Putamen (tissue), 1 donor: ENCODE measurements at regions not wholly inside any gene's neighbourhood (a gene's known extent, or its start where the extent isn't known, plus 50 kb on each side); places are given as distances from the start of the nearest gene placed in this dataset.
"Not testable (repeated sequence)": the region's sequence is repeated elsewhere in the genome, so short reads cannot be mapped to it uniquely, and the experiment has no call there.

Experiments
- DNase-seq: peaks from one replicate; pipeline ENCODE4 v3.0.0-alpha.2; 2016; ENCODE audit warnings: low spot score

DNA sequence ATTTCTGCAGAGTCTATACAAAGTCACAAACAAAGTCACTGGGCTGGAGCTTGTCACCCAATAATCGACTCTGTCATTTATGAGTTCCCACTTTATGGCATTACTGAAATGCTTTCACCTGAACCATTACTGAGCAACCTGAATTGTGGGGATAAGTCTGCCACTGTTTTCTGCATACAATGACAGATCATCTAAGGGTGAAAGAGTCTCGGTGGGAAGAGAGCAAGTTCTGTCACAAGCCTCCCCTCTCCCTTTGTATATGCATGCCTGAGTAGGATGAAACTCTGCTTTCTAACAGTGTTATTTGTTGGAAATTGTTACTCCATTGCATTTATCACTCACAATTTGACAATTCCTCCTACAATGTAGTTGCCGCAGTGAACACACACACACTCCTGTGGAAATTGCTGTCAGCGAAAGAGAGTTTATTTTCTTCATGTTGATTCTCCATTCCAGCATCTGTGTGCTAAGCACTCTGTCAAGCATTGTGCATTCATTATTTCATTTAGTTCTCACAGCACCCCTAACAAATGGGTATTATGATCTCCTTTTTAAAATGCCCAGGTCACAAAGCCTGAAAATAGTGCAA lies 1732.4 kb upstream of the CDH6 start:
- DNase-seq: no peak

DNA sequence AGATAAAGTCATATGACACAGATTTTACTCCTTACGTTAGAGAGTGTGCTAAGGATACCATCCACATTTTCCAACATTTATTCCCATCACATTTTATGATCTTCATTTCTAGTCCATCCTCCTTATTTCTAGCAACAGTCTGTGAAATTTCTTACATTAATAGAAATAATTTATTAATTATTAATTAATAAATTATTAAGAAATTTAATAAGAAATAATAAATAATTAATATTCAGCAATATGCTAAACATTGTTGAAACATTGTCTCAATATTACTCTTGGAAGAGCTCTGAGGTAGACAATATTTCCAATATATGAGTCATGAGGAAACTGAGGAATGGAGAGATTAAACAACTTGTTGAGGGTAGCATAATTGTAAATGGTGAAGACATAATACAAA lies 1742.5 kb upstream of the CDH6 start:
- not testable (repeated sequence) for DNase-seq

GRCh38 chr5:29414681-29415080 lies 1778.8 kb upstream of the CDH6 start:
- no peak for DNase-seq

- no peak for DNase-seq
Observed at GRCh38 chr5:29412979-29413378, 1780.5 kb upstream of the CDH6 start.

DNA sequence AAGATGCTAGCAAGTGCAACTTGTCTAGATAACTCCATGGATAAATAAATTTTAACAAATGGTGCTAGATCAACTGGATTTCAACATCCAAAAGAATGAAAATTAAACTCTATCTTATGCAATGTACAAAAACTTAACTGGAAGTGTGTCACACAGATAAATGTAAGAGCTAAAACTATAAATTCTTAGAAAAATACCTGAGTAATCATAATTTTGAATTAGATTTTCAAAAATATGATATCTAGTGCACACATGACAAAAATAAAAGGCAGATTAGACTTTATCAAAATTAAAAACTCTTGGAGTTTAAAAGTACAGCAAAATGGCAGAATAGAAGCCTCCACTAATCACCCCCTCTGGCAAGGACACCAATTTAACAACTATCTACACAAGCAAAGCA lies 1791.2 kb upstream of the CDH6 start:
- DNase-seq: no peak

DNA sequence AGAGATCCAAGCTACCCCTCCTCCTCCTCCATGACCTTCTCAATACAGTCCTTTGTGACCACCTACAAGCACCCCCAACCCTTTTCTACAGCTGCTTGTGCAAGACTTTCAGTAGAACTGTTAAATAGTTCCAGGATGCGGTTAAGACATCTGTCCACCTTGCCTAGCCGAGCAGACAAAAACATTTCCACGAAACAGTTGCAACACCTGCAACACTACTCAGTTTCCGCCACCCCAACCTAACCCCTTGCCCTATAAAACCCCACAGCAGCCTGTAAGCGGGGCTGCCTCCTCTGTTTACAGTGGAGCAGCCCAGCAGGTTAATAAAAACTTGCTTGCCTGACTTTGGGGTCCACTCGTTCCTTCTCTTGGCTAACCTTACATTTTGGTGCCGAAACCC lies 1803.5 kb upstream of the CDH6 start:
- DNase-seq: no peak

DNA sequence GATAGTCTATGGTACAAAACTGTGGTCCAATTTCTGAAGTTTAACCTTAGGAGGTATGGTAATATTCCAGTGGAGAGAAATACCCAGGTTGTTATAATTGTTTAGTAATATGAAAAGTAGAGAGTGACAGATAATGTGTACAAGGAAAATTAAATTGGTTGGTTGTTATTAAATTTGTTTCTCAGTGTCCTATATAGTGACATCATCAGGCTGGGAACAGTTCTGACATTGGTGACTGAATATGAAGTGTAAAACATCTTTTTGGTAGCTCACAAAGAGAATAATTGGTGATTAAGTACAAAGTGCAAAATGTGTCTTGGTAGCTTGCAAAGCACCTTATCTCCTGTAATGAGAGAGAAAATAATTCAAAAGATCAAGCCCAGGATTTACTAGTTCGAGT lies 1806.1 kb upstream of the CDH6 start:
- no peak for DNase-seq

DNA sequence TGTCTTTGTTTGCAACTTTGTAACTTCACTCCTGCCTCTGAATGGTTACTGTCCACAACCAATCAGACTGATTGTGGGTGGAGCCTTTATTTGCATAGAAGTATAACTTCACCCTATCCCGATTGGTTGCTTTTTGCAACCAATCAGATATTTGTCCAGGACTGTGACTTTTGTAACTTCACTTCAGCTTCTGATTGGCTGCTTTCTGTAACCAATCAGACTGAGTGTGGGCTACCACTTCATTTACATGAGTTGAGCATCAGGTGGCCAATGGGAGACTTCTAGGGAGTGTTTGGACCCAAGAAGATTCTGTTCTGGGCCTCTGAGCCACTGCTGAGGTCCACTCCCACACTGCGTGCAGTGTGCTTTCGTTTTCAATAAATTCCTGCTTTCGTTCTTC lies 1810.7 kb upstream of the CDH6 start:
- DNase-seq: no peak

DNA sequence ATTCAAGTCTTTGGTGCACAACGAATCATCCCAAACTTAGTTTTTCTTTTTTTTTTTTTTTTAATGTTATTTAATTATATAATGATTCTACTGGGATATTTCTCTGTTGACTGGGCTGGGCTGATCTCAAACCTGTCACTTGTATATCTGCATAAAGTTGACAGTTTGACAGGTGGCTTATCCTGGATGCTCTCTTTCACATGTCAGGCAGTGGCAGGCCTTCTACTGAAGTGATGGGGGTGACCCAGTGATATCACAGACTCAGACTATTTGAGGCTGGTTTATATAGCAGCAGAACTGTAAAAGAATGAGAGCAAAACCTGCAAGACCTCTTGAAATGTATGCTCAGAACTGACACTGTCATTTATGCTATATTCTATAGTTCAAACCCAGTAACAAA lies 1813.5 kb upstream of the CDH6 start:
- no peak for DNase-seq

DNA sequence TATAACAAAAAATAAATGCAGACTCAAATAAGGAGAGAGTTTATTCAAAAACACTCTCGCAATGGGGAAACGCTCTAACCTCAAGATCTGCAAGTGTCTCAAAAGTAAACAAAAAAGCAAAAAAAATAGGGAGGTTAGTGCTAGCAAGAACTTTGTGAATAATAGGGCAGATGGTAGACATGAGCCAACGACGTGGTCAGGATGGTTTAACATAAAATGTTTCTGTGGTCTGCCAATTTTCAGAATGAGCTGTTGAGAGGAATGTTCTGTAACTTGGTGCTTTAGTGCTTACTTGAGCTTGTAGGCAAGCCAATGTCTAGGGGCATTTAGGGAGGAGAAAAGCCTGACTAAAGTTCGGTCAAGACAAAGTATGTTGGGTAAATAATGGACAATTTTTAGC lies 1813.9 kb upstream of the CDH6 start:
- no peak for DNase-seq

GRCh38 chr5:29378104-29378503 lies 1815.4 kb upstream of the CDH6 start:
- no peak for DNase-seq

GRCh38 chr5:29370248-29370647 lies 1823.2 kb upstream of the CDH6 start:
- DNase-seq: no peak

DNA sequence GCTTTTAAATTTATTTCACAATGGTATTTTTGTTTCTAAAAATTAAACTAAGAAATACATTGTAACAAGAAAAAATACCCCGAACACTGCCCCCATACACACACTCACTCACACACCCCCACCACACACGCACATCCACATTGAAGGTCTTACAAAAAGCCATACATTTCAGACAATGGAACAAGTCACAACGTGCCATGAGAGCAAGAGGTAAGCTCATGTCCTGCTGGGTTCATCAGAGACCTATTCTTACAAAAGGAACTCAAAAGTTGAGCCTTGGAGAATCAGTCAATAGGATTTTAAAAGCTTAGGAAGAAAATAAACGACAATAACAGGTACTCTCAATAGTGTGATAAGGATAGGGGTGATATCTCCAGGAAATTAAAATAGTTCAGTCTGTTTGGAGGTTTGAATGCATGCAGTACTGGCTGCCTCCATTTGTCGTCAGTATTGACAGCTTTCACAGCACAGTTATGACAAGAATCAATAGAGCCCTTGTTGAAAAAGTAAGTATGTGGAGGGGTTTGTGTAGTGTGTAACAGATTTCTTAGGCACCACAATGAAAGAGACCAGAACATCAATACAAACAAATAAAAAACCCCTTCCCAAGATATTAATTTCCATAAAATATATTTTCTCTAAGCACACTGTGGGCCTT lies 1826.2 kb upstream of the CDH6 start:
- peak; percentile 0 for DNase-seq

DNA sequence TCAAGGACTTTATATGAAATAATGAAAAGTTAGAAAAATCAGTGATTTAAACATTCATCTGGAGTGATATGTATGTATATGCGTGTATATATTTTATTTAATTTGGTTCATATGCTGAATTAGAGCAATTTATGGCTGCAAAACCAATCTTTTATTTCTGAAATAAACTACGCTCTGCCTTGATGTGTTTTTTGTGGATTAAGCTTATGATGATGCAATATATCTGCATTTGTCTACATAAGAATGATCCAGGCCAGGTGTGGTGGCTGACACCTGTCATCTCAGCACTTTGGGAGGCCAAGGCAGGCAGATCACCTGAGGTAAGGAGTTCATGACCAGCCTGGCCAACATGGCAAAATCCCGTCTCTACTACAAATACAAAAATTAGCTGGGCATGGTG lies 1842.3 kb upstream of the CDH6 start:
- no peak for DNase-seq

GRCh38 chr5:29337030-29337429 lies 1856.5 kb upstream of the CDH6 start:
- DNase-seq: no peak

DNA sequence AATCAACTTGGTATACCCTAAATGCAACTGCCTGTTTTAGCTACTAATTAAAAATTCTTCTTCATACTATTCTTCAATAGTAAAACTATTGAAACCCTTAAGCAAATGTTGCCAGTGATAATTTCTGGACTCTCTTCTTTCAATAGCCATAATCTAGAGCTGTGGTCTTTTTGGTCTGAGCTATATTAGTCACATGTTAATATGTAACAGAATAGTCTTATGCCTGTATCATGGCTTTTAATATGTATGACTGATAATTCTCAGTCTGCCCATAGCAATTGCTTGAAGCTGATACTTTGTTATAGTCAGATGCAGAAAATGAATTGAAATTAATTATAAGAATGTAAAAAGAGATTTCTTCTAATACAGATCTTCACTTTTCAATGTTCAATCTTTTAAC lies 1871.9 kb upstream of the CDH6 start:
- DNase-seq: no peak

GRCh38 chr5:29309359-29309758 lies 1884.1 kb upstream of the CDH6 start:
- no peak for DNase-seq

- DNase-seq: no peak
Observed at GRCh38 chr5:29307478-29307877, 1886.0 kb upstream of the CDH6 start.

DNA sequence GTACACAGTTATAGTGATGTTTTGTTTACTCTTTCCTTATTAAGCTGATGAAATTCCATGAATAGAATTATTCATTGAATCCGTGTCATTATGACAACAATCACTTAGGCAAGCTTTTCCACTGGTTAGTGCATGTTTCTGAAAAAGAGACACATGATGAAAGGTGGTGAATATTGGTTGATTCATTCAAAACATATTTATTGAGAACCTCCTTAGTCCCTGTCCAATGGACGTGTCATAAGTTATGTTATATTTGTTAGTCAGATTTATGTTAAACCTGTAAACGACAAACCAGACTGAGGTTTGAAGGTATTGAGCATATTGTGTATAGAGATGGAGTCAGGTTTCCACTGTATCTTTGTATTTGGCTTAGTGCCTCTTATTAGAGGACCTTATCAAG lies 1888.9 kb upstream of the CDH6 start:
- no peak for DNase-seq

GRCh38 chr5:29296548-29296947 lies 1896.9 kb upstream of the CDH6 start:
- no peak for DNase-seq

GRCh38 chr5:29277642-29278041 lies 1915.8 kb upstream of the CDH6 start:
- DNase-seq: peak; percentile 45

- DNase-seq: no peak
Observed at GRCh38 chr5:29276371-29276770, 1917.1 kb upstream of the CDH6 start.

GRCh38 chr5:29263915-29264351 lies 1929.6 kb upstream of the CDH6 start:
- DNase-seq: no peak
